PC-9 (cell line): ENCODE measurements at regions not wholly inside any gene's neighbourhood (a gene's known extent, or its start where the extent isn't known, plus 50 kb on each side); places are given as distances from the start of the nearest gene placed in this dataset.

Experiments
- CTCF ChIP-seq: fragments of 200-600 bp; sonication (generic); conservative IDR thresholded peaks from 2 replicates; pipeline ENCODE4 v1.6.1; 2017; ENCODE audit warnings: mixed run types, antibody characterized with exemption, mild to moderate bottlenecking, moderate library complexity
- EZH2 ChIP-seq: fragments of 200-600 bp; sonication (generic); IDR thresholded peaks from 2 replicates; pipeline ENCODE4 v1.8.0; 2017; ENCODE audit warnings: antibody characterized with exemption, low read depth

- TF ChIP-seq CTCF (no peak), EZH2 (no peak)
Measured at GRCh38 chr7:37504801-37505200, 56.1 kb upstream of the ELMO1 start.
